ENCODE measurements at regions not wholly inside any gene's neighbourhood (a gene's known extent, or its start where the extent isn't known, plus 50 kb on each side); places are given as distances from the start of the nearest gene placed in this dataset.
"Not testable (repeated sequence)": the region's sequence is repeated elsewhere in the genome, so short reads cannot be mapped to it uniquely, and the experiment has no call there.

DNA sequence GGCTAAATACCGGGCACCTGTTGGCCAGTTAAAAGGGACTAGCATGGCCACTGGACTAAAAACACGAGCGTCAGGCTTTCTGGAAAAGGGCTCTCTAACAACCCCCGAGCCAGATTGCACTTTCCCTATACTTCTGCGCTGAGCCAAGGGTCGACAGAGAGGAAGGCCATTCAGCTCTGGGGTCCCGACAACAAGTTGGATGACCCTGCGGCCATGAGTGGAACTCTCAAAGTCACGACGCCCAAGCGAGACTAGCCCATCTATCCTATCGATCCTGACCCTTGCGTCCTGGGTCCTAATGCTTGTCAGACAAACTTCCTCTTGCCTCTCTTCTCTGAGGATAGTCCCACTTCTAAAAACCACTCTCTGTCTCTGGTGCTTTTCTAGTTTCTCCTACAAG is 99.9 kb upstream of the PRDX6 start:
- FAIRE-seq (no peak), DNase-seq (ENCODE audit: insufficient read length, low spot score) (no peak)

GRCh38 chr1:173383351-173383750 is 93.8 kb upstream of the PRDX6 start:
- DNase-seq (ENCODE audit: insufficient read length, low spot score) (no peak), FAIRE-seq (no peak)
- TF ChIP-seq, protein P1, sequence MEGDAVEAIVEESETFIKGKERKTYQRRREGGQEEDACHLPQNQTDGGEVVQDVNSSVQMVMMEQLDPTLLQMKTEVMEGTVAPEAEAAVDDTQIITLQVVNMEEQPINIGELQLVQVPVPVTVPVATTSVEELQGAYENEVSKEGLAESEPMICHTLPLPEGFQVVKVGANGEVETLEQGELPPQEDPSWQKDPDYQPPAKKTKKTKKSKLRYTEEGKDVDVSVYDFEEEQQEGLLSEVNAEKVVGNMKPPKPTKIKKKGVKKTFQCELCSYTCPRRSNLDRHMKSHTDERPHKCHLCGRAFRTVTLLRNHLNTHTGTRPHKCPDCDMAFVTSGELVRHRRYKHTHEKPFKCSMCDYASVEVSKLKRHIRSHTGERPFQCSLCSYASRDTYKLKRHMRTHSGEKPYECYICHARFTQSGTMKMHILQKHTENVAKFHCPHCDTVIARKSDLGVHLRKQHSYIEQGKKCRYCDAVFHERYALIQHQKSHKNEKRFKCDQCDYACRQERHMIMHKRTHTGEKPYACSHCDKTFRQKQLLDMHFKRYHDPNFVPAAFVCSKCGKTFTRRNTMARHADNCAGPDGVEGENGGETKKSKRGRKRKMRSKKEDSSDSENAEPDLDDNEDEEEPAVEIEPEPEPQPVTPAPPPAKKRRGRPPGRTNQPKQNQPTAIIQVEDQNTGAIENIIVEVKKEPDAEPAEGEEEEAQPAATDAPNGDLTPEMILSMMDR (IDR thresholded peaks at IDR 0.05; ENCODE audit: insufficient read depth, missing control alignments) = no peak

More for the DNA sequence above, 99.9 kb upstream of the PRDX6 start:
- TF ChIP-seq, protein P1 (IDR thresholded peaks at IDR 0.05; ENCODE audit: insufficient read depth, missing control alignments) = no peak

GRCh38 chr1:173388352-173388751 is 88.8 kb upstream of the PRDX6 start:
- TF ChIP-seq, protein P1 (IDR thresholded peaks at IDR 0.05; ENCODE audit: insufficient read depth, missing control alignments) = no peak

GRCh38 chr1:173392895-173393658 is 84.1 kb upstream of the PRDX6 start:
- DNase-seq (ENCODE audit: insufficient read length, low spot score) (no peak), FAIRE-seq (no peak)
- TF ChIP-seq, protein P1 (IDR thresholded peaks at IDR 0.05; ENCODE audit: insufficient read depth, missing control alignments) = no peak

More at GRCh38 chr1:173388352-173388751, 88.8 kb upstream of the PRDX6 start:
- DNase-seq (ENCODE audit: insufficient read length, low spot score) (no peak), FAIRE-seq (no peak)

- DNase-seq (ENCODE audit: insufficient read length, low spot score) (no peak), FAIRE-seq (no peak)
- TF ChIP-seq, protein P1 (IDR thresholded peaks at IDR 0.05; ENCODE audit: insufficient read depth, missing control alignments) = no peak
Measured at GRCh38 chr1:173393659-173394000, 83.5 kb upstream of the PRDX6 start.

DNA sequence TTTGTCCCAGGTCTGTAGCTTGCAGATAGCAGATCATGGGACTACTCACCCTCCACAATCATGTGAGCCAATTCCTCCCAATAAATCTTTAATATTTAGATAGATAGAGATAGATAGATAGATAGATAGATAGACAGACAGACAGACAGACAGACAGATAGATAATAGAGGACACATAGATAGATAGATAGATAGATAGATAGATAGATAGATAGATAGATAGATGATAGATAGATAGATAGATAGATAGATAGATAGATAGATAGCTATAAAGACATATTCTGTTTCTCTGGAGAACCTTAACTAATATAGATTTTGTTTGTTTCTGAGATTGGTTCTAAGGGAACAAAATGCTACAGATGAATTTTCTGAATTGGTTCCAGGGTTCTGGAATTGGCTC is 82.3 kb upstream of the PRDX6 start:
- FAIRE-seq; DNase-seq (ENCODE audit: insufficient read length, low spot score): not testable (repeated sequence)

- TF ChIP-seq, protein P1 (IDR thresholded peaks at IDR 0.05; ENCODE audit: insufficient read depth, missing control alignments) = no peak
- FAIRE-seq (no peak), DNase-seq (ENCODE audit: insufficient read length, low spot score) (no peak)
Measured at GRCh38 chr1:173395762-173396161, 81.4 kb upstream of the PRDX6 start.

Measured in D721Med (cell line).